ENCODE measurements at regions not wholly inside any gene's neighbourhood (a gene's known extent, or its start where the extent isn't known, plus 50 kb on each side); places are given as distances from the start of the nearest gene placed in this dataset.
"Not testable (repeated sequence)": the region's sequence is repeated elsewhere in the genome, so short reads cannot be mapped to it uniquely, and the experiment has no call there.

DNA sequence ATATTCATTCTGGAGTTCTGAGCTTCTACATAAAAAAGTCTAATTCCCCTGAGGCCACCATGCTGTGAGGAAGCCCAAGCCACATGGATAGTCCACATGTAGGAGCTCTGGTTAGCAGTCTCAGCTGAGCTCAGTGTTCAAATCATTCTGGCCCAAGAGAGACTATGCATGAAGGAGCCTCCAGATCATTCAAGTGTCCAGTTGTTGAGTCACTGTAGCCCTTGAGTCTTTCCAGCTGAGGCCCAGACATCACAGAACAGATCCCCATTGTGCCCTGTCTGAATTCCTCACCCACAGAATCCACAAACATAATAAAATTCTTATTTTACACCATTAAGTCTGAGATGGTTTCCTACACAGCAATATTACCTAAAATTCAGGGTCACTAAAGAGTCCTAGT is 107.0 kb upstream of the NGF start:
- Histone ChIP-seq H3K36me3 (ENCODE audit: control insufficient read depth, insufficient read depth, low read length) (no peaks in the 10 kb centered on the region), H3K4me3 (ENCODE audit: low read depth, low read length) (no peak overlapping the region), H3K4me1 (no peaks in the 10 kb centered on the region), H3K27me3 (replicated peaks; ENCODE audit: control insufficient read depth, insufficient read depth, low read length) (no peaks in the 10 kb centered on the region), H3K9me3 (no peaks in the 10 kb centered on the region)
- intact Hi-C loops (cut with micrococcal nuclease; ENCODE audit: unreplicated experiment): no loop called here
- ChIA-PET CTCF (no interaction called here), POLR2A (no interaction called here)
- Mint-ChIP-seq H3K4me3 (ENCODE audit: unreplicated experiment) (no peak overlapping the region), H3K36me3 (ENCODE audit: insufficient read depth, unreplicated experiment) (no peaks in the 10 kb centered on the region), H3K9me3 (ENCODE audit: unreplicated experiment) (peaks cover 4% of the 10 kb centered on the region), H3K27me3 (ENCODE audit: insufficient read depth, unreplicated experiment) (peaks cover 4% of the 10 kb centered on the region), H3K4me1 (ENCODE audit: low read depth, unreplicated experiment) (no peaks in the 10 kb centered on the region), H3K27ac (ENCODE audit: unreplicated experiment) (no peak overlapping the region)
- no TSS peak for BruUV-seq (replicated peaks)
- no peak for DNase-seq
- TF ChIP-seq, protein P1, sequence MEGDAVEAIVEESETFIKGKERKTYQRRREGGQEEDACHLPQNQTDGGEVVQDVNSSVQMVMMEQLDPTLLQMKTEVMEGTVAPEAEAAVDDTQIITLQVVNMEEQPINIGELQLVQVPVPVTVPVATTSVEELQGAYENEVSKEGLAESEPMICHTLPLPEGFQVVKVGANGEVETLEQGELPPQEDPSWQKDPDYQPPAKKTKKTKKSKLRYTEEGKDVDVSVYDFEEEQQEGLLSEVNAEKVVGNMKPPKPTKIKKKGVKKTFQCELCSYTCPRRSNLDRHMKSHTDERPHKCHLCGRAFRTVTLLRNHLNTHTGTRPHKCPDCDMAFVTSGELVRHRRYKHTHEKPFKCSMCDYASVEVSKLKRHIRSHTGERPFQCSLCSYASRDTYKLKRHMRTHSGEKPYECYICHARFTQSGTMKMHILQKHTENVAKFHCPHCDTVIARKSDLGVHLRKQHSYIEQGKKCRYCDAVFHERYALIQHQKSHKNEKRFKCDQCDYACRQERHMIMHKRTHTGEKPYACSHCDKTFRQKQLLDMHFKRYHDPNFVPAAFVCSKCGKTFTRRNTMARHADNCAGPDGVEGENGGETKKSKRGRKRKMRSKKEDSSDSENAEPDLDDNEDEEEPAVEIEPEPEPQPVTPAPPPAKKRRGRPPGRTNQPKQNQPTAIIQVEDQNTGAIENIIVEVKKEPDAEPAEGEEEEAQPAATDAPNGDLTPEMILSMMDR (IDR thresholded peaks at IDR 0.05; ENCODE audit: insufficient read depth in 1 of 2, low read depth in 1 of 2, low read length in 1 of 2, severe bottlenecking in 1 of 2, unreplicated experiment in 1 of 2): no peak

DNA sequence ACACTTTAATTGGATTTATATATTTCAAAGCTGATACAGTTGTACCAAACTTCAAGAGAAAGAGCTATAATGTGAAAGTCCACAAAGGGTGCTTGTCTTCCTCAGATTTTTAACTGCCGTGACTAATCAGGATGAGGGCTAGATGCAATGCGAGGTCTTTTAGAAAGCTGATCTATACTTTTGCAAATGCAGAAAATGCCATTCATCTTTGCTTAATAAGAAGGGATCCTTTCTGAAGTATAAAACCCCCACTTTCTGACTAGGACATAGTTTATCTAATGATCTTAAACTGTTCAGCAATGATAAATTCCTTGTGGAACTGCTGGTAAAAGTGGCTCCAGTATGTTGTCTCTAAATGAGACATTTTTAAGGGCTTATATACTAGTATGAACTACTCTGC is 102.7 kb upstream of the NGF start:
- Histone ChIP-seq H3K36me3 (ENCODE audit: control insufficient read depth, insufficient read depth, low read length) (no peaks in the 10 kb centered on the region), H3K9me3 (no peaks in the 10 kb centered on the region), H3K4me3 (ENCODE audit: low read depth, low read length) (no peak overlapping the region), H3K4me1 (no peaks in the 10 kb centered on the region), H3K27me3 (replicated peaks; ENCODE audit: control insufficient read depth, insufficient read depth, low read length) (no peaks in the 10 kb centered on the region)
- Mint-ChIP-seq H3K27me3 (ENCODE audit: insufficient read depth, unreplicated experiment) (no peaks in the 10 kb centered on the region), H3K4me1 (ENCODE audit: low read depth, unreplicated experiment) (no peaks in the 10 kb centered on the region), H3K36me3 (ENCODE audit: insufficient read depth, unreplicated experiment) (no peaks in the 10 kb centered on the region), H3K27ac (ENCODE audit: unreplicated experiment) (no peak overlapping the region), H3K4me3 (ENCODE audit: unreplicated experiment) (no peak overlapping the region), H3K9me3 (ENCODE audit: unreplicated experiment) (peaks cover 9% of the 10 kb centered on the region)
- no TSS peak for BruUV-seq (replicated peaks)
- POLR2A ChIA-PET: no interaction called here
- TF ChIP-seq, protein P1 (IDR thresholded peaks at IDR 0.05; ENCODE audit: insufficient read depth in 1 of 2, low read depth in 1 of 2, low read length in 1 of 2, severe bottlenecking in 1 of 2, unreplicated experiment in 1 of 2): no peak
- intact Hi-C loops (cut with micrococcal nuclease; ENCODE audit: unreplicated experiment): no loop called here
- DNase-seq: no peak
- CTCF ChIA-PET: no interaction called here

DNA sequence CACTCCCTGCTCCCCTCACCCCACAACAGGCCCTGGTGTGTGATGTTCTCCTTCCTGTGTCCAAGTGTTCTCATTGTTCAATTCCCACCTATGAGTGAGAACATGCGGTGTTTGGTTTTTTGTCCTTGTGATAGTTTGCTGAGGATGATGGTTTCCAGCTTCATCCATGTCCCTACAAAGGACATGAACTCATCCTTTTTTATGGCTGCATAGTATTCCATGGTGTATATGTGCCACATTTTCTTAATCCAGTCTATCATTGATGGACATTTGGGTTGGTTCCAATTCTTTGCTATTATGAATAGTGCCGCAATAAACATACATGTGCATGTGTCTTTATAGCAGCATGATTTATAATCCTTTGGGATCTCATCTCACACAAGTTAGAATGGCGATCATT is 101.5 kb upstream of the NGF start:
- H3K4me1 Mint-ChIP-seq (ENCODE audit: low read depth, unreplicated experiment); H3K9me3 ChIP-seq; H3K36me3 ChIP-seq (ENCODE audit: control insufficient read depth, insufficient read depth, low read length); H3K27me3 Mint-ChIP-seq (ENCODE audit: insufficient read depth, unreplicated experiment); CTCF ChIA-PET; H3K27me3 ChIP-seq (replicated peaks; ENCODE audit: control insufficient read depth, insufficient read depth, low read length); H3K36me3 Mint-ChIP-seq (ENCODE audit: insufficient read depth, unreplicated experiment); intact Hi-C loops (cut with micrococcal nuclease; ENCODE audit: unreplicated experiment); POLR2A ChIA-PET; DNase-seq; H3K4me3 ChIP-seq (ENCODE audit: low read depth, low read length); H3K9me3 Mint-ChIP-seq (ENCODE audit: unreplicated experiment); H3K27ac Mint-ChIP-seq (ENCODE audit: unreplicated experiment); H3K4me1 ChIP-seq; H3K4me3 Mint-ChIP-seq (ENCODE audit: unreplicated experiment); BruUV-seq (replicated peaks): not testable (repeated sequence)

DNA sequence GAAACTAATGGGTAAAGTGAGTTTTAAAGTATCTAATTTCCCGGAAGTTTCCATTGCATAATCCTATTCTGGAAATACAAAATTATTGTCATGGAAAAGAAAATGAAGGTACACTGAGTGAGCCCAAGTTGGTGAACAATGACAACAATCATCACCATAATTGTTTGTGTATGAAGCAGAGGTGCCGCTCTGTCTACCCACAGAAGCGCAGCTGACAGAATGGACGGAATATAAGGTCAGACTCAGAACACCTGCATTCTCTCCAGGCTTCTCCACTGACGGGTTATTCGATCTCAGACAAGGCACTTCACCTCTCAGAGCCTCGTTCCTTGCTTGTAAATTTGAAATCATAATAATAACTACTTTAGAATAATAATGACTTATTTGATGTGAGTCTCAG is 99.1 kb upstream of the NGF start:
- H3K9me3 Mint-ChIP-seq (ENCODE audit: unreplicated experiment): peaks cover 9% of the 10 kb centered on the region
- no peak overlapping the region for H3K4me3 Mint-ChIP-seq (ENCODE audit: unreplicated experiment)
- no peak overlapping the region for H3K4me3 ChIP-seq (ENCODE audit: low read depth, low read length)
- ChIA-PET POLR2A (no interaction called here), CTCF (no interaction called here)
- H3K27me3 Mint-ChIP-seq (ENCODE audit: insufficient read depth, unreplicated experiment): no peaks in the 10 kb centered on the region
- TF ChIP-seq, protein P1 (IDR thresholded peaks at IDR 0.05; ENCODE audit: insufficient read depth in 1 of 2, low read depth in 1 of 2, low read length in 1 of 2, severe bottlenecking in 1 of 2, unreplicated experiment in 1 of 2): no peak
- no peak overlapping the region for H3K27ac Mint-ChIP-seq (ENCODE audit: unreplicated experiment)
- no peak for DNase-seq
- peaks cover 4% of the 10 kb centered on the region for H3K4me1 Mint-ChIP-seq (ENCODE audit: low read depth, unreplicated experiment)
- no peaks in the 10 kb centered on the region for H3K9me3 ChIP-seq
- intact Hi-C loops (cut with micrococcal nuclease; ENCODE audit: unreplicated experiment): no loop called here
- H3K4me1 ChIP-seq: no peaks in the 10 kb centered on the region
- no TSS peak for BruUV-seq (replicated peaks)
- no peaks in the 10 kb centered on the region for H3K36me3 ChIP-seq (ENCODE audit: control insufficient read depth, insufficient read depth, low read length)
- H3K36me3 Mint-ChIP-seq (ENCODE audit: insufficient read depth, unreplicated experiment): no peaks in the 10 kb centered on the region
- no peaks in the 10 kb centered on the region for H3K27me3 ChIP-seq (replicated peaks; ENCODE audit: control insufficient read depth, insufficient read depth, low read length)

Measured in Caco-2 (cell line).